ENCODE measurements at regions not wholly inside any gene's neighbourhood (a gene's known extent, or its start where the extent isn't known, plus 50 kb on each side); places are given as distances from the start of the nearest gene placed in this dataset.

- TF ChIP-seq POLR2A (IDR thresholded peaks at IDR 0.05) (no peak), CTCF (IDR thresholded peaks at IDR 0.05 in 8 of 11, conservative IDR thresholded peaks at IDR 0.05 in 3 of 11) (no peak)
Observed at GRCh38 chr4:108355902-108356535, 187.3 kb upstream of the LEF1 start.
